HL-60 (cell line): ENCODE measurements at regions not wholly inside any gene's neighbourhood (a gene's known extent, or its start where the extent isn't known, plus 50 kb on each side); places are given as distances from the start of the nearest gene placed in this dataset.

Experiments
- DNase-seq, 2 experiments: peaks; one replicate each; pipeline ENCODE4 v3.0.0-alpha.2; 2010 to 2020; ENCODE audit warnings: low read depth in 1 of 2, low spot score in 1 of 2
- H3K27ac ChIP-seq: fragments of 250-450 bp; sonication (Bioruptor Pico); replicated peaks from 2 replicates; pipeline ENCODE4 v1.5.1; 2020; ENCODE audit warnings: mild to moderate bottlenecking, moderate library complexity
- H3K27me3 ChIP-seq: fragments of 250-450 bp; sonication (Bioruptor Pico); 2 replicates; pipeline ENCODE4 v1.5.1; 2021; ENCODE audit warnings: mild to moderate bottlenecking, moderate library complexity; ENCODE audit not compliant: insufficient read depth, poor library complexity, severe bottlenecking
- H3K4me3 ChIP-seq: replicated peaks from 2 replicates; pipeline ENCODE4 v1.5.1; 2011; ENCODE audit warnings: mild to moderate bottlenecking, control low read depth, low read length; ENCODE audit not compliant: insufficient read depth
- GABPA ChIP-seq: IDR thresholded peaks from 2 replicates; pipeline ENCODE4 v1.6.1; 2012; ENCODE audit warnings: low read depth
- POLR2AphosphoS5 ChIP-seq: IDR thresholded peaks from 2 replicates; pipeline ENCODE4 v1.6.1; 2012; ENCODE audit warnings: low read depth
- SPI1 ChIP-seq: IDR thresholded peaks from 2 replicates; pipeline ENCODE4 v1.6.1; 2012; ENCODE audit warnings: low read depth, mild to moderate bottlenecking, borderline replicate concordance
- TF ChIP-seq, protein P1 (sequence below): IDR thresholded peaks from 2 replicates; pipeline ENCODE4 v1.6.1; 2012; ENCODE audit warnings: low read depth; ENCODE audit not compliant: insufficient replicate concordance
- TF ChIP-seq, protein P2 (sequence below): IDR thresholded peaks from one replicate; pipeline ENCODE4 v1.5.1; 2011; ENCODE audit warnings: low read length, control low read depth, inconsistent platforms; ENCODE audit not compliant: insufficient read depth

DNA sequence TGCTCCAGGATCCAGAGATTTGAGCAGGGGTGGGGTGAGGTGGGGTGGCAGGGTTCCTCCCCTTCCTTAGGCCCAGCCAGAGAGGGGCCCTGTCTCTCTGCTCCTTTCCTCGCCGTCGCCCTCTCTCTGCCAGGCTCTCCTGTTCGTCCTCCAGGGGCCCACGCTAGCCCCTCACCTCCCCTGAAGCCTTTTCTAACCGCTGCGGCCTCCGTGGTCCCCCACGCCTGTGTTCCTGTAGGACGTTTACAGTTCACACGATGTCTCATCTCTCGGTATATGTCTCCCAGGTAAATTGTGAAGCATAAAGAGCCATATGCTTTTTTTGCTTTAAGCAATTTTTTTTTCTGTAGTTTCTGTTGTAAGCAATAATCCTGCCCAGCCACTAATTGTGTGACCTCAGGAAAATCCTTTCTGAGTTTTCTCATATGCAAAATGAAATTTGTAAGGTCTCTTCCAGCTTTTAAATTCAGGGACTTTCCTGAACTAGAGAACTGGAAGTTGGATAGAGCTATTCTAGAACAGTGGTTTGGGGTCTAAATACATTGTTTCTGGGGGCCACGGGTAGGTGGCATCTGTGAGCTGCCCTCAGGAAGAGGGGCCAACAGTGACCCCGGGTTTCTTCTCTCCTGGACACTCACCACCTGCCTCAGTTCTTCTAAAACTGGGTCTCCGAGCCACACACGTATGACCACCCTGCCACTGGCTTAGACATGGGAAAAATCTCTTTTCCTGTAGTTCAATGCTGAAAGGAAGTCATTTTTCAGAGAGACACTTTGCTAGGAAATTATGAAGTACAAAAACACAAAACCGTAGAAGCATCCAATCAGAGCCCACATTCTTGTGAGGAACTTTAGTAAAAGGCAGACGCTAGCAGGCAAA lies 50.2 kb upstream of the ZNF366 start:
- no peak for DNase-seq
- Histone ChIP-seq H3K4me3 (peak overlapping the region; percentile 32; the same call in 1 of the 2 replicates), H3K27me3 (no peaks in the 10 kb centered on the region), H3K27ac (no peak overlapping the region)
- no peak for TF ChIP-seq POLR2AphosphoS5
- no peak for TF ChIP-seq SPI1
- TF ChIP-seq GABPA = no peak
- TF ChIP-seq, protein P1, sequence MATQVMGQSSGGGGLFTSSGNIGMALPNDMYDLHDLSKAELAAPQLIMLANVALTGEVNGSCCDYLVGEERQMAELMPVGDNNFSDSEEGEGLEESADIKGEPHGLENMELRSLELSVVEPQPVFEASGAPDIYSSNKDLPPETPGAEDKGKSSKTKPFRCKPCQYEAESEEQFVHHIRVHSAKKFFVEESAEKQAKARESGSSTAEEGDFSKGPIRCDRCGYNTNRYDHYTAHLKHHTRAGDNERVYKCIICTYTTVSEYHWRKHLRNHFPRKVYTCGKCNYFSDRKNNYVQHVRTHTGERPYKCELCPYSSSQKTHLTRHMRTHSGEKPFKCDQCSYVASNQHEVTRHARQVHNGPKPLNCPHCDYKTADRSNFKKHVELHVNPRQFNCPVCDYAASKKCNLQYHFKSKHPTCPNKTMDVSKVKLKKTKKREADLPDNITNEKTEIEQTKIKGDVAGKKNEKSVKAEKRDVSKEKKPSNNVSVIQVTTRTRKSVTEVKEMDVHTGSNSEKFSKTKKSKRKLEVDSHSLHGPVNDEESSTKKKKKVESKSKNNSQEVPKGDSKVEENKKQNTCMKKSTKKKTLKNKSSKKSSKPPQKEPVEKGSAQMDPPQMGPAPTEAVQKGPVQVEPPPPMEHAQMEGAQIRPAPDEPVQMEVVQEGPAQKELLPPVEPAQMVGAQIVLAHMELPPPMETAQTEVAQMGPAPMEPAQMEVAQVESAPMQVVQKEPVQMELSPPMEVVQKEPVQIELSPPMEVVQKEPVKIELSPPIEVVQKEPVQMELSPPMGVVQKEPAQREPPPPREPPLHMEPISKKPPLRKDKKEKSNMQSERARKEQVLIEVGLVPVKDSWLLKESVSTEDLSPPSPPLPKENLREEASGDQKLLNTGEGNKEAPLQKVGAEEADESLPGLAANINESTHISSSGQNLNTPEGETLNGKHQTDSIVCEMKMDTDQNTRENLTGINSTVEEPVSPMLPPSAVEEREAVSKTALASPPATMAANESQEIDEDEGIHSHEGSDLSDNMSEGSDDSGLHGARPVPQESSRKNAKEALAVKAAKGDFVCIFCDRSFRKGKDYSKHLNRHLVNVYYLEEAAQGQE = no peak
- TF ChIP-seq, protein P2, sequence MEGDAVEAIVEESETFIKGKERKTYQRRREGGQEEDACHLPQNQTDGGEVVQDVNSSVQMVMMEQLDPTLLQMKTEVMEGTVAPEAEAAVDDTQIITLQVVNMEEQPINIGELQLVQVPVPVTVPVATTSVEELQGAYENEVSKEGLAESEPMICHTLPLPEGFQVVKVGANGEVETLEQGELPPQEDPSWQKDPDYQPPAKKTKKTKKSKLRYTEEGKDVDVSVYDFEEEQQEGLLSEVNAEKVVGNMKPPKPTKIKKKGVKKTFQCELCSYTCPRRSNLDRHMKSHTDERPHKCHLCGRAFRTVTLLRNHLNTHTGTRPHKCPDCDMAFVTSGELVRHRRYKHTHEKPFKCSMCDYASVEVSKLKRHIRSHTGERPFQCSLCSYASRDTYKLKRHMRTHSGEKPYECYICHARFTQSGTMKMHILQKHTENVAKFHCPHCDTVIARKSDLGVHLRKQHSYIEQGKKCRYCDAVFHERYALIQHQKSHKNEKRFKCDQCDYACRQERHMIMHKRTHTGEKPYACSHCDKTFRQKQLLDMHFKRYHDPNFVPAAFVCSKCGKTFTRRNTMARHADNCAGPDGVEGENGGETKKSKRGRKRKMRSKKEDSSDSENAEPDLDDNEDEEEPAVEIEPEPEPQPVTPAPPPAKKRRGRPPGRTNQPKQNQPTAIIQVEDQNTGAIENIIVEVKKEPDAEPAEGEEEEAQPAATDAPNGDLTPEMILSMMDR = no peak
